ENCODE measurements at regions not wholly inside any gene's neighbourhood (a gene's known extent, or its start where the extent isn't known, plus 50 kb on each side); places are given as distances from the start of the nearest gene placed in this dataset.

- TF ChIP-seq KDM1A (IDR thresholded peaks at IDR 0.05; ENCODE audit: borderline replicate concordance) (no peak), MAX (IDR thresholded peaks at IDR 0.05; ENCODE audit: low read depth, low read length) (no peak), CTCF (IDR thresholded peaks at IDR 0.05 in 2 of 3, conservative IDR thresholded peaks at IDR 0.05 in 1 of 3; ENCODE audit: control insufficient read depth in 2 of 3, extremely low read depth in 1 of 3, insufficient read depth in 1 of 3, low read depth in 3 of 3, low read length in 3 of 3) (no peak), CHD2 (IDR thresholded peaks at IDR 0.05; ENCODE audit: borderline replicate concordance, low read depth, low read length) (no peak), JUND (IDR thresholded peaks at IDR 0.05; ENCODE audit: low read depth, low read length) (no peak), ETV6 (conservative IDR thresholded peaks at IDR 0.05 in 1 of 2, IDR thresholded peaks at IDR 0.05 in 1 of 2; ENCODE audit: borderline replicate concordance in 1 of 2, low read depth in 1 of 2) (no peak), RCOR1 (conservative IDR thresholded peaks at IDR 0.05; ENCODE audit: low read depth, low read length) (no peak), RAD21 (IDR thresholded peaks at IDR 0.05; ENCODE audit: insufficient read depth, low read depth, low read length) (no peak), SMC3 (IDR thresholded peaks at IDR 0.05; ENCODE audit: borderline replicate concordance, low read length) (no peak), ZBTB33 (IDR thresholded peaks at IDR 0.05) (no peak), BACH1 (IDR thresholded peaks at IDR 0.05; ENCODE audit: borderline replicate concordance) (no peak), ZSCAN29 (IDR thresholded peaks at IDR 0.05) (no peak), TCF7 (IDR thresholded peaks at IDR 0.05; ENCODE audit: borderline replicate concordance) (no peak), POLR2AphosphoS5 (IDR thresholded peaks at IDR 0.05; ENCODE audit: low read length) (no peak)
Measured at GRCh38 chr12:125220404-125221273, 155.4 kb downstream of the AACS start.
